ENCODE measurements at regions not wholly inside any gene's neighbourhood (a gene's known extent, or its start where the extent isn't known, plus 50 kb on each side); places are given as distances from the start of the nearest gene placed in this dataset.
"Not testable (repeated sequence)": the region's sequence is repeated elsewhere in the genome, so short reads cannot be mapped to it uniquely, and the experiment has no call there.

DNA sequence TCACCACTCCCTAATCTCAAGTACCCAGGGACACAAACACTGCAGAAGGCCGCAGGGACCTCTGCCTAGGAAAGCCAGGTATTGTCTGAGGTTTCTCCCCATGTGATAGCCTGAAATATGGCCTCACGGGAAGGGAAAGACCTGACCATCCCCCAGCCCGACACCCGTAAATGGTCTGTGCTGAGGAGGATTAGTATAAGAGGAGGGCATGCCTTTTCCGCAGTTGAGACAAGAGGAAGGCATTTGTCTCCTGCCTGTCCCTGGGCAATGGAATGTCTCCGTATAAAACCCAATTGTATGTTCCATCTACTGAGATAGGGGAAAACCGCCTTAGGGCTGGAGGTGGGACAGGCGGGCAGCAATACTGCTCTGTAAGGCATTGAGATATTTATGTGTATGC lies 1082.1 kb downstream of the UQCRFS1 start:
- TF ChIP-seq, protein P1, sequence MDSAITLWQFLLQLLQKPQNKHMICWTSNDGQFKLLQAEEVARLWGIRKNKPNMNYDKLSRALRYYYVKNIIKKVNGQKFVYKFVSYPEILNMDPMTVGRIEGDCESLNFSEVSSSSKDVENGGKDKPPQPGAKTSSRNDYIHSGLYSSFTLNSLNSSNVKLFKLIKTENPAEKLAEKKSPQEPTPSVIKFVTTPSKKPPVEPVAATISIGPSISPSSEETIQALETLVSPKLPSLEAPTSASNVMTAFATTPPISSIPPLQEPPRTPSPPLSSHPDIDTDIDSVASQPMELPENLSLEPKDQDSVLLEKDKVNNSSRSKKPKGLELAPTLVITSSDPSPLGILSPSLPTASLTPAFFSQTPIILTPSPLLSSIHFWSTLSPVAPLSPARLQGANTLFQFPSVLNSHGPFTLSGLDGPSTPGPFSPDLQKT (IDR thresholded peaks at IDR 0.05; ENCODE audit: borderline replicate concordance, low read depth, low read length): not testable (repeated sequence)
- TF ChIP-seq YY1, ZIC2, ZNF133 (tag by site-specific recombination; IDR thresholded peaks at IDR 0.05): not testable (repeated sequence)
- TF ChIP-seq, protein P2, sequence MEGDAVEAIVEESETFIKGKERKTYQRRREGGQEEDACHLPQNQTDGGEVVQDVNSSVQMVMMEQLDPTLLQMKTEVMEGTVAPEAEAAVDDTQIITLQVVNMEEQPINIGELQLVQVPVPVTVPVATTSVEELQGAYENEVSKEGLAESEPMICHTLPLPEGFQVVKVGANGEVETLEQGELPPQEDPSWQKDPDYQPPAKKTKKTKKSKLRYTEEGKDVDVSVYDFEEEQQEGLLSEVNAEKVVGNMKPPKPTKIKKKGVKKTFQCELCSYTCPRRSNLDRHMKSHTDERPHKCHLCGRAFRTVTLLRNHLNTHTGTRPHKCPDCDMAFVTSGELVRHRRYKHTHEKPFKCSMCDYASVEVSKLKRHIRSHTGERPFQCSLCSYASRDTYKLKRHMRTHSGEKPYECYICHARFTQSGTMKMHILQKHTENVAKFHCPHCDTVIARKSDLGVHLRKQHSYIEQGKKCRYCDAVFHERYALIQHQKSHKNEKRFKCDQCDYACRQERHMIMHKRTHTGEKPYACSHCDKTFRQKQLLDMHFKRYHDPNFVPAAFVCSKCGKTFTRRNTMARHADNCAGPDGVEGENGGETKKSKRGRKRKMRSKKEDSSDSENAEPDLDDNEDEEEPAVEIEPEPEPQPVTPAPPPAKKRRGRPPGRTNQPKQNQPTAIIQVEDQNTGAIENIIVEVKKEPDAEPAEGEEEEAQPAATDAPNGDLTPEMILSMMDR (tag by site-specific recombination; IDR thresholded peaks at IDR 0.05): not testable (repeated sequence)
- TF ChIP-seq, protein P3, sequence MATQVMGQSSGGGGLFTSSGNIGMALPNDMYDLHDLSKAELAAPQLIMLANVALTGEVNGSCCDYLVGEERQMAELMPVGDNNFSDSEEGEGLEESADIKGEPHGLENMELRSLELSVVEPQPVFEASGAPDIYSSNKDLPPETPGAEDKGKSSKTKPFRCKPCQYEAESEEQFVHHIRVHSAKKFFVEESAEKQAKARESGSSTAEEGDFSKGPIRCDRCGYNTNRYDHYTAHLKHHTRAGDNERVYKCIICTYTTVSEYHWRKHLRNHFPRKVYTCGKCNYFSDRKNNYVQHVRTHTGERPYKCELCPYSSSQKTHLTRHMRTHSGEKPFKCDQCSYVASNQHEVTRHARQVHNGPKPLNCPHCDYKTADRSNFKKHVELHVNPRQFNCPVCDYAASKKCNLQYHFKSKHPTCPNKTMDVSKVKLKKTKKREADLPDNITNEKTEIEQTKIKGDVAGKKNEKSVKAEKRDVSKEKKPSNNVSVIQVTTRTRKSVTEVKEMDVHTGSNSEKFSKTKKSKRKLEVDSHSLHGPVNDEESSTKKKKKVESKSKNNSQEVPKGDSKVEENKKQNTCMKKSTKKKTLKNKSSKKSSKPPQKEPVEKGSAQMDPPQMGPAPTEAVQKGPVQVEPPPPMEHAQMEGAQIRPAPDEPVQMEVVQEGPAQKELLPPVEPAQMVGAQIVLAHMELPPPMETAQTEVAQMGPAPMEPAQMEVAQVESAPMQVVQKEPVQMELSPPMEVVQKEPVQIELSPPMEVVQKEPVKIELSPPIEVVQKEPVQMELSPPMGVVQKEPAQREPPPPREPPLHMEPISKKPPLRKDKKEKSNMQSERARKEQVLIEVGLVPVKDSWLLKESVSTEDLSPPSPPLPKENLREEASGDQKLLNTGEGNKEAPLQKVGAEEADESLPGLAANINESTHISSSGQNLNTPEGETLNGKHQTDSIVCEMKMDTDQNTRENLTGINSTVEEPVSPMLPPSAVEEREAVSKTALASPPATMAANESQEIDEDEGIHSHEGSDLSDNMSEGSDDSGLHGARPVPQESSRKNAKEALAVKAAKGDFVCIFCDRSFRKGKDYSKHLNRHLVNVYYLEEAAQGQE (tag by site-specific recombination; IDR thresholded peaks at IDR 0.05): not testable (repeated sequence)
- TF ChIP-seq, protein P4, sequence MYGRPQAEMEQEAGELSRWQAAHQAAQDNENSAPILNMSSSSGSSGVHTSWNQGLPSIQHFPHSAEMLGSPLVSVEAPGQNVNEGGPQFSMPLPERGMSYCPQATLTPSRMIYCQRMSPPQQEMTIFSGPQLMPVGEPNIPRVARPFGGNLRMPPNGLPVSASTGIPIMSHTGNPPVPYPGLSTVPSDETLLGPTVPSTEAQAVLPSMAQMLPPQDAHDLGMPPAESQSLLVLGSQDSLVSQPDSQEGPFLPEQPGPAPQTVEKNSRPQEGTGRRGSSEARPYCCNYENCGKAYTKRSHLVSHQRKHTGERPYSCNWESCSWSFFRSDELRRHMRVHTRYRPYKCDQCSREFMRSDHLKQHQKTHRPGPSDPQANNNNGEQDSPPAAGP (tag by site-specific recombination; IDR thresholded peaks at IDR 0.05): not testable (repeated sequence)
